ENCODE measurements at regions not wholly inside any gene's neighbourhood (a gene's known extent, or its start where the extent isn't known, plus 50 kb on each side); places are given as distances from the start of the nearest gene placed in this dataset.

- TF ChIP-seq CTCF (IDR thresholded peaks at IDR 0.05; ENCODE audit: low read length) (peak; percentile 44), EZH2 (IDR thresholded peaks at IDR 0.05; ENCODE audit: borderline replicate concordance, low read length) (no peak)
Measured at GRCh38 chr4:20313237-20314030, 61.7 kb downstream of the SLIT2 start.

Data from OCI-LY1 (cell line).